GM12878 (cell line): ENCODE measurements at regions not wholly inside any gene's neighbourhood (a gene's known extent, or its start where the extent isn't known, plus 50 kb on each side); places are given as distances from the start of the nearest gene placed in this dataset.

Experiments used
- CBX5 ChIP-seq: sonication (generic); IDR thresholded peaks from 2 replicates; pipeline ENCODE4 v1.6.1; 2016; ENCODE audit warnings: low read depth, moderate library complexity, mild to moderate bottlenecking, inconsistent platforms
- CREM ChIP-seq: IDR thresholded peaks from 2 replicates; pipeline ENCODE4 v1.6.1; 2014; ENCODE audit warnings: antibody characterized with exemption, low read depth
- DPF2 ChIP-seq: fragments of 450-650 bp; IDR thresholded peaks from 2 replicates; pipeline ENCODE4 v1.6.1; 2017; ENCODE audit warnings: mild to moderate bottlenecking
- E2F8 ChIP-seq: fragments of 450-650 bp; IDR thresholded peaks from 2 replicates; pipeline ENCODE4 v1.6.1; 2018; ENCODE audit warnings: mild to moderate bottlenecking, low read depth, moderate library complexity; ENCODE audit not compliant: partially characterized antibody
- ETV6 ChIP-seq, 2 experiments: fragments of 450-650 bp in 1 of 2; IDR thresholded peaks in 1 of 2; conservative IDR thresholded peaks in 1 of 2; 2 replicates each; pipeline ENCODE4 v1.6.1; 2014; ENCODE audit warnings: antibody characterized with exemption in 1 of 2, borderline replicate concordance in 1 of 2, low read depth in 1 of 2, mild to moderate bottlenecking in 1 of 2, moderate library complexity in 1 of 2
- GABPA ChIP-seq: IDR thresholded peaks from 2 replicates; pipeline ENCODE4 v1.6.1; 2014; ENCODE audit warnings: antibody characterized with exemption, low read depth, mild to moderate bottlenecking, inconsistent platforms
- HDAC2 ChIP-seq: fragments of 200-600 bp; sonication (generic); IDR thresholded peaks from 2 replicates; pipeline ENCODE4 v1.6.1; 2017
- HDGF ChIP-seq: fragments of 450-650 bp; IDR thresholded peaks from 2 replicates; pipeline ENCODE4 v1.6.1; 2016; ENCODE audit warnings: antibody characterized with exemption
- IKZF1 ChIP-seq: fragments of 450-650 bp; conservative IDR thresholded peaks from 2 replicates; pipeline ENCODE4 v1.6.1; 2017; ENCODE audit warnings: antibody characterized with exemption, mild to moderate bottlenecking
- IKZF2 ChIP-seq, 2 experiments: fragments of 450-650 bp; IDR thresholded peaks; 2 replicates each; pipeline ENCODE4 v1.6.1; 2017; ENCODE audit warnings: mild to moderate bottlenecking in 2 of 2, moderate library complexity in 2 of 2
- JUNB ChIP-seq: IDR thresholded peaks from 2 replicates; pipeline ENCODE4 v1.6.1; 2016; ENCODE audit warnings: antibody characterized with exemption, mild to moderate bottlenecking
- MXI1 ChIP-seq: fragments of 150-350 bp; IDR thresholded peaks from 2 replicates; pipeline ENCODE4 v1.6.1; 2011; ENCODE audit warnings: low read depth, mild to moderate bottlenecking, inconsistent platforms, low read length, improper control_type of control experiment
- MYC ChIP-seq: IDR thresholded peaks from 2 replicates; pipeline ENCODE4 v1.6.1; 2011; ENCODE audit warnings: mild to moderate bottlenecking, low read length, moderate library complexity, inconsistent platforms; ENCODE audit not compliant: insufficient read depth, insufficient replicate concordance, insufficient read length, severe bottlenecking
- NFYA ChIP-seq: IDR thresholded peaks from 2 replicates; pipeline ENCODE4 v1.6.1; 2011; ENCODE audit warnings: low read depth, mild to moderate bottlenecking, low read length, improper control_type of control experiment, borderline replicate concordance
- NR2C2 ChIP-seq: IDR thresholded peaks from 2 replicates; pipeline ENCODE4 v1.6.1; 2011; ENCODE audit warnings: borderline replicate concordance, low read depth; ENCODE audit not compliant: control insufficient read depth, insufficient read length
- NR2F1 ChIP-seq: fragments of 450-650 bp; conservative IDR thresholded peaks from 2 replicates; pipeline ENCODE4 v1.6.1; 2017; ENCODE audit warnings: mild to moderate bottlenecking
- POLR2A ChIP-seq: IDR thresholded peaks from 2 replicates; pipeline ENCODE4 v1.6.1; 2011; ENCODE audit warnings: low read depth, mild to moderate bottlenecking, low read length
- RAD51 ChIP-seq: fragments of 450-650 bp; IDR thresholded peaks from 2 replicates; pipeline ENCODE4 v1.6.1; 2016; ENCODE audit warnings: moderate library complexity, mild to moderate bottlenecking, inconsistent platforms
- RCOR1 ChIP-seq: conservative IDR thresholded peaks from 2 replicates; pipeline ENCODE4 v1.6.1; 2012; ENCODE audit warnings: low read depth, low read length, improper control_type of control experiment
- SIX5 ChIP-seq: IDR thresholded peaks from 2 replicates; pipeline ENCODE4 v1.6.1; 2011; ENCODE audit warnings: mild to moderate bottlenecking, low read depth, low read length, moderate library complexity; ENCODE audit not compliant: severe bottlenecking
- SMC3 ChIP-seq: IDR thresholded peaks from 2 replicates; pipeline ENCODE4 v1.6.1; 2011; ENCODE audit warnings: low read length, improper control_type of control experiment, borderline replicate concordance
- SPI1 ChIP-seq: IDR thresholded peaks from 2 replicates; pipeline ENCODE4 v1.6.1; 2011; ENCODE audit warnings: low read depth, mild to moderate bottlenecking, low read length, moderate library complexity, borderline replicate concordance; ENCODE audit not compliant: insufficient read depth
- USF1 ChIP-seq: IDR thresholded peaks from 2 replicates; pipeline ENCODE4 v1.6.1; 2011; ENCODE audit warnings: borderline replicate concordance, low read depth, mild to moderate bottlenecking, moderate library complexity, mixed read lengths, low read length; ENCODE audit not compliant: insufficient read depth; ENCODE audit errors: extremely low read length
- YBX1 ChIP-seq: fragments of 450-650 bp; IDR thresholded peaks from 2 replicates; pipeline ENCODE4 v1.6.1; 2016; ENCODE audit warnings: antibody characterized with exemption
- ZBTB33 ChIP-seq: fragments of 450-650 bp; IDR thresholded peaks from 2 replicates; pipeline ENCODE4 v1.6.1; 2017; ENCODE audit warnings: mild to moderate bottlenecking
- ZNF207 ChIP-seq: fragments of 450-650 bp; IDR thresholded peaks from 2 replicates; pipeline ENCODE4 v1.6.1; 2014; ENCODE audit warnings: antibody characterized with exemption, mild to moderate bottlenecking, borderline replicate concordance
- ZSCAN29 ChIP-seq: fragments of 450-650 bp; IDR thresholded peaks from 2 replicates; pipeline ENCODE4 v1.6.1; 2017; ENCODE audit warnings: mild to moderate bottlenecking, moderate library complexity

- TF ChIP-seq IKZF2 (IDR thresholded peaks at IDR 0.05) (peak in 1 of 2 experiments; percentile 13; a peak in 1 of 4 replicates), USF1 (no peak), ZNF207 (0 out of 2 replicates have a peak, but pooled peaks have one; percentile 22), ZBTB33 (no peak), NR2C2 (no peak), DPF2 (peak; percentile 69; the same call in 1 of the 2 replicates), MYC (no peak), YBX1 (no peak), RAD51 (no peak), ETV6 (conservative IDR thresholded peaks at IDR 0.05 in 1 of 2, IDR thresholded peaks at IDR 0.05 in 1 of 2; ENCODE audit: borderline replicate concordance in 1 of 2, low read depth in 1 of 2) (peak in 1 of 2 experiments; percentile 64; a peak in 1 of 4 replicates), SIX5 (peak; percentile 22), ZSCAN29 (peak; percentile 84; the same call in 1 of the 2 replicates), SPI1 (no peak), E2F8 (no peak), CBX5 (peak; percentile 43; the same call in 1 of the 2 replicates), NR2F1 (peak; percentile 29; the same call in 1 of the 2 replicates), GABPA (no peak), HDAC2 (no peak), IKZF1 (peak; percentile 86), HDGF (no peak), RCOR1 (no peak), MXI1 (peak; percentile 58; the same call in 1 of the 2 replicates), JUNB (no peak; the same call in 1 of the 2 replicates), NFYA (no peak), POLR2A (peak; percentile 85), SMC3 (0 out of 2 replicates have a peak, but pooled peaks have one; percentile 21), CREM (peak; percentile 4; the same call in 1 of the 2 replicates)
Measured at GRCh38 chr6:156686995-156687788, 90.0 kb upstream of the ARID1B start (continued).
